HepG2 (cell line): ENCODE measurements at regions not wholly inside any gene's neighbourhood (a gene's known extent, or its start where the extent isn't known, plus 50 kb on each side); places are given as distances from the start of the nearest gene placed in this dataset.

ENCODE experiments used
- ATF1 ChIP-seq: IDR thresholded peaks from 2 replicates; pipeline ENCODE4 v1.6.1; 2016; ENCODE audit warnings: mild to moderate bottlenecking, control low read depth
- ATF7-NPFF ChIP-seq: sonication (generic); formaldehyde crosslinking; IDR thresholded peaks from 2 replicates; pipeline ENCODE4 v1.8.1; 2023; ENCODE audit warnings: mild to moderate bottlenecking, low read depth, missing genetic modification reagents, moderate library complexity
- CCAR2 ChIP-seq: fragments of 200-400 bp; formaldehyde crosslinking; optimal IDR thresholded peaks from 2 replicates; pipeline ENCODE3; 2018; ENCODE audit warnings: low read depth, mild to moderate bottlenecking, low read length, moderate library complexity
- ERF ChIP-seq: IDR thresholded peaks from 2 replicates; pipeline ENCODE4 v1.6.1; 2018; ENCODE audit warnings: missing biosample characterization, missing genetic modification reagents
- HMG20B ChIP-seq: conservative IDR thresholded peaks from 2 replicates; pipeline ENCODE4 v1.6.1; 2016; ENCODE audit warnings: missing genetic modification reagents, missing compliant biosample characterization
- HNRNPLL ChIP-seq: fragments of 200-400 bp; formaldehyde crosslinking; IDR thresholded peaks from 2 replicates; pipeline ENCODE4 v1.6.1; 2017; ENCODE audit warnings: mild to moderate bottlenecking, low read depth, low read length; ENCODE audit not compliant: poor library complexity, severe bottlenecking
- KMT2B ChIP-seq: IDR thresholded peaks from 2 replicates; pipeline ENCODE4 v1.6.1; 2016; ENCODE audit warnings: missing genetic modification reagents, missing compliant biosample characterization
- MED1 ChIP-seq: sonication (generic); formaldehyde crosslinking; IDR thresholded peaks from 2 replicates; pipeline ENCODE4 v1.4.0; 2020; ENCODE audit warnings: missing genetic modification reagents
- MTF2 ChIP-seq: sonication (generic); formaldehyde crosslinking; IDR thresholded peaks from 2 replicates; pipeline ENCODE4 v1.5.0; 2020; ENCODE audit warnings: missing genetic modification reagents, borderline replicate concordance
- RBFOX2 ChIP-seq: fragments of 200-400 bp; formaldehyde crosslinking; IDR thresholded peaks from 2 replicates; pipeline ENCODE4 v1.6.1; 2017; ENCODE audit warnings: low read depth, mild to moderate bottlenecking, low read length
- RFX1 ChIP-seq: fragments of 450-650 bp; IDR thresholded peaks from 2 replicates; pipeline ENCODE4 v1.6.1; 2017
- ZBTB7A ChIP-seq: sonication (generic); formaldehyde crosslinking; IDR thresholded peaks from 2 replicates; pipeline ENCODE4 v1.8.0; 2022; ENCODE audit warnings: mild to moderate bottlenecking, missing genetic modification reagents
- ZNF121 ChIP-seq: sonication (generic); formaldehyde crosslinking; IDR thresholded peaks from 2 replicates; pipeline ENCODE4 v1.5.0; 2020; ENCODE audit warnings: mild to moderate bottlenecking, missing genetic modification reagents
- ZNF260 ChIP-seq: sonication (generic); formaldehyde crosslinking; IDR thresholded peaks from 2 replicates; pipeline ENCODE4 v1.4.0; 2020; ENCODE audit warnings: missing genetic modification reagents, low read depth, mild to moderate bottlenecking, borderline replicate concordance
- ZNF607 ChIP-seq: sonication (generic); formaldehyde crosslinking; IDR thresholded peaks from 2 replicates; pipeline ENCODE4 v1.5.1; 2020; ENCODE audit warnings: missing genetic modification reagents, mild to moderate bottlenecking, borderline replicate concordance
- ZSCAN20 ChIP-seq: sonication (generic); formaldehyde crosslinking; IDR thresholded peaks from 2 replicates; pipeline ENCODE4 v1.4.0; 2020; ENCODE audit warnings: missing genetic modification reagents, mild to moderate bottlenecking, borderline replicate concordance
- TF ChIP-seq, protein P1 (sequence below): sonication (generic); formaldehyde crosslinking; IDR thresholded peaks from 2 replicates; pipeline ENCODE4 v1.4.0; 2020; ENCODE audit warnings: mild to moderate bottlenecking, low read depth, missing genetic modification reagents
- TF ChIP-seq, protein P2 (sequence below): sonication (generic); formaldehyde crosslinking; IDR thresholded peaks from 2 replicates; pipeline ENCODE4 v1.5.1; 2020; ENCODE audit warnings: mild to moderate bottlenecking, missing genetic modification reagents, moderate library complexity
- TF ChIP-seq, protein P3 (sequence below): sonication (generic); formaldehyde crosslinking; IDR thresholded peaks from 2 replicates; pipeline ENCODE4 v1.4.0; 2020; ENCODE audit warnings: mild to moderate bottlenecking, missing genetic modification reagents
- TF ChIP-seq, protein P4 (sequence below): sonication (generic); formaldehyde crosslinking; IDR thresholded peaks from 2 replicates; pipeline ENCODE4 v1.5.0; 2020; ENCODE audit warnings: mild to moderate bottlenecking, missing genetic modification reagents, moderate library complexity

DNA sequence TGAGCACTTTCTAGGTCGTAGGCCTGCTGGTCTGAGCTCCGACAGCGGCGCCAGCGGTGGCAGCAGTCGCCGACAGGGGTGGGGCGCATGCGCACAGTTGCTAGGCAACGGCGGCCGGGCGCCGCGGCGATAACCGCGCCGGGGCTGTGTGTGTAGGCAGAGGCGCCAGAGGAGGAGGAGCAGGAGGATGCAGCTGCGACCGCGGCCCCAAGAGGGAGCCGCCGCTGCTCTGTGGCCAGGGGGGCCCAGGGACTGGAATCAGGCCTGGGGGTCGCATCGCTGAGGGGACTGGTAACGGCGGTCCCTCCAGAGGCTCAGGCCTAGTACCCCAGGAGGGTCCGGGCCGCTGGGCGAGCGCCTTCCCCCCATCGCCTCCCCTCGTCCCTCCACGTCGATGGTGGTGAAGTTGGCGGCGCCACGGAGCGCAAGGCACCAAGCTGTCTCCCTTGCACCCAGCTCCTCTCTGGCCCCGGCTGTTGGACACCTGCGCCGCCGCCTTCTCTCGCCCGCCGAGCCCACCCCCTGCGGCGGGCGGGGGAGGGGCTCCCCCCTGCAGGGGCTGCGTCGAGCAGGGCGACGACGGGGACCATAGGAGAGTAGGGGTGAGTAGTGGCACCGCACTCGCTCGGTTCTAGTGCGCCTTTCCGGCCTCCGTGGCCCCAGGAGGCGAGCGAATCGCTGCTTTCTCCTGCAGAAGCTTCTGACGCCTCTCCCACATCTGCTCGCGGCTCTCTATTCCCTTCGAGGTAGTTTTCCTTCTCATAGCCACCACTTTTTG is 58.6 kb upstream of the ZC4H2 start, which contains the start of gene ZC3H12B (continued):
- TF ChIP-seq ZSCAN20 (CRISPR knock-in tag) = 0 out of 2 replicates have a peak, but pooled peaks have one; percentile 55
- TF ChIP-seq, protein P1, sequence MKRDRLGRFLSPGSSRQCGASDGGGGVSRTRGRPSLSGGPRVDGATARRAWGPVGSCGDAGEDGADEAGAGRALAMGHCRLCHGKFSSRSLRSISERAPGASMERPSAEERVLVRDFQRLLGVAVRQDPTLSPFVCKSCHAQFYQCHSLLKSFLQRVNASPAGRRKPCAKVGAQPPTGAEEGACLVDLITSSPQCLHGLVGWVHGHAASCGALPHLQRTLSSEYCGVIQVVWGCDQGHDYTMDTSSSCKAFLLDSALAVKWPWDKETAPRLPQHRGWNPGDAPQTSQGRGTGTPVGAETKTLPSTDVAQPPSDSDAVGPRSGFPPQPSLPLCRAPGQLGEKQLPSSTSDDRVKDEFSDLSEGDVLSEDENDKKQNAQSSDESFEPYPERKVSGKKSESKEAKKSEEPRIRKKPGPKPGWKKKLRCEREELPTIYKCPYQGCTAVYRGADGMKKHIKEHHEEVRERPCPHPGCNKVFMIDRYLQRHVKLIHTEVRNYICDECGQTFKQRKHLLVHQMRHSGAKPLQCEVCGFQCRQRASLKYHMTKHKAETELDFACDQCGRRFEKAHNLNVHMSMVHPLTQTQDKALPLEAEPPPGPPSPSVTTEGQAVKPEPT (CRISPR knock-in tag) = no peak
- 0 out of 2 replicates have a peak, but pooled peaks have one; percentile 48 for TF ChIP-seq ZNF607 (CRISPR knock-in tag)
- TF ChIP-seq RBFOX2 = peak; percentile 70
- TF ChIP-seq ERF (CRISPR knock-in tag) = no peak
- no peak for TF ChIP-seq MED1 (CRISPR knock-in tag)
- peak; percentile 50 for TF ChIP-seq HNRNPLL
- no peak for TF ChIP-seq CCAR2
- TF ChIP-seq RFX1 = peak; percentile 82
- TF ChIP-seq, protein P2, sequence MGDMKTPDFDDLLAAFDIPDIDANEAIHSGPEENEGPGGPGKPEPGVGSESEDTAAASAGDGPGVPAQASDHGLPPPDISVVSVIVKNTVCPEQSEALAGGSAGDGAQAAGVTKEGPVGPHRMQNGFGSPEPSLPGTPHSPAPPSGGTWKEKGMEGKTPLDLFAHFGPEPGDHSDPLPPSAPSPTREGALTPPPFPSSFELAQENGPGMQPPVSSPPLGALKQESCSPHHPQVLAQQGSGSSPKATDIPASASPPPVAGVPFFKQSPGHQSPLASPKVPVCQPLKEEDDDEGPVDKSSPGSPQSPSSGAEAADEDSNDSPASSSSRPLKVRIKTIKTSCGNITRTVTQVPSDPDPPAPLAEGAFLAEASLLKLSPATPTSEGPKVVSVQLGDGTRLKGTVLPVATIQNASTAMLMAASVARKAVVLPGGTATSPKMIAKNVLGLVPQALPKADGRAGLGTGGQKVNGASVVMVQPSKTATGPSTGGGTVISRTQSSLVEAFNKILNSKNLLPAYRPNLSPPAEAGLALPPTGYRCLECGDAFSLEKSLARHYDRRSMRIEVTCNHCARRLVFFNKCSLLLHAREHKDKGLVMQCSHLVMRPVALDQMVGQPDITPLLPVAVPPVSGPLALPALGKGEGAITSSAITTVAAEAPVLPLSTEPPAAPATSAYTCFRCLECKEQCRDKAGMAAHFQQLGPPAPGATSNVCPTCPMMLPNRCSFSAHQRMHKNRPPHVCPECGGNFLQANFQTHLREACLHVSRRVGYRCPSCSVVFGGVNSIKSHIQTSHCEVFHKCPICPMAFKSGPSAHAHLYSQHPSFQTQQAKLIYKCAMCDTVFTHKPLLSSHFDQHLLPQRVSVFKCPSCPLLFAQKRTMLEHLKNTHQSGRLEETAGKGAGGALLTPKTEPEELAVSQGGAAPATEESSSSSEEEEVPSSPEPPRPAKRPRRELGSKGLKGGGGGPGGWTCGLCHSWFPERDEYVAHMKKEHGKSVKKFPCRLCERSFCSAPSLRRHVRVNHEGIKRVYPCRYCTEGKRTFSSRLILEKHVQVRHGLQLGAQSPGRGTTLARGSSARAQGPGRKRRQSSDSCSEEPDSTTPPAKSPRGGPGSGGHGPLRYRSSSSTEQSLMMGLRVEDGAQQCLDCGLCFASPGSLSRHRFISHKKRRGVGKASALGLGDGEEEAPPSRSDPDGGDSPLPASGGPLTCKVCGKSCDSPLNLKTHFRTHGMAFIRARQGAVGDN (CRISPR knock-in tag) = peak; percentile 70
- TF ChIP-seq, protein P3, sequence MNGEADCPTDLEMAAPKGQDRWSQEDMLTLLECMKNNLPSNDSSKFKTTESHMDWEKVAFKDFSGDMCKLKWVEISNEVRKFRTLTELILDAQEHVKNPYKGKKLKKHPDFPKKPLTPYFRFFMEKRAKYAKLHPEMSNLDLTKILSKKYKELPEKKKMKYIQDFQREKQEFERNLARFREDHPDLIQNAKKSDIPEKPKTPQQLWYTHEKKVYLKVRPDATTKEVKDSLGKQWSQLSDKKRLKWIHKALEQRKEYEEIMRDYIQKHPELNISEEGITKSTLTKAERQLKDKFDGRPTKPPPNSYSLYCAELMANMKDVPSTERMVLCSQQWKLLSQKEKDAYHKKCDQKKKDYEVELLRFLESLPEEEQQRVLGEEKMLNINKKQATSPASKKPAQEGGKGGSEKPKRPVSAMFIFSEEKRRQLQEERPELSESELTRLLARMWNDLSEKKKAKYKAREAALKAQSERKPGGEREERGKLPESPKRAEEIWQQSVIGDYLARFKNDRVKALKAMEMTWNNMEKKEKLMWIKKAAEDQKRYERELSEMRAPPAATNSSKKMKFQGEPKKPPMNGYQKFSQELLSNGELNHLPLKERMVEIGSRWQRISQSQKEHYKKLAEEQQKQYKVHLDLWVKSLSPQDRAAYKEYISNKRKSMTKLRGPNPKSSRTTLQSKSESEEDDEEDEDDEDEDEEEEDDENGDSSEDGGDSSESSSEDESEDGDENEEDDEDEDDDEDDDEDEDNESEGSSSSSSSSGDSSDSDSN (CRISPR knock-in tag) = peak; percentile 34; the same call in 1 of the 2 replicates
- 0 out of 2 replicates have a peak, but pooled peaks have one; percentile 21 for TF ChIP-seq ZNF121 (CRISPR knock-in tag)
- TF ChIP-seq KMT2B (CRISPR knock-in tag) = 0 out of 2 replicates have a peak, but pooled peaks have one; percentile 38
- no peak for TF ChIP-seq ATF1 (CRISPR knock-in tag)
- no peak for TF ChIP-seq HMG20B
- TF ChIP-seq ATF7-NPFF (CRISPR knock-in tag) = no peak
- TF ChIP-seq MTF2 (CRISPR knock-in tag) = no peak
- TF ChIP-seq ZBTB7A = peak; percentile 79; the same call in 1 of the 2 replicates
- TF ChIP-seq, protein P4, sequence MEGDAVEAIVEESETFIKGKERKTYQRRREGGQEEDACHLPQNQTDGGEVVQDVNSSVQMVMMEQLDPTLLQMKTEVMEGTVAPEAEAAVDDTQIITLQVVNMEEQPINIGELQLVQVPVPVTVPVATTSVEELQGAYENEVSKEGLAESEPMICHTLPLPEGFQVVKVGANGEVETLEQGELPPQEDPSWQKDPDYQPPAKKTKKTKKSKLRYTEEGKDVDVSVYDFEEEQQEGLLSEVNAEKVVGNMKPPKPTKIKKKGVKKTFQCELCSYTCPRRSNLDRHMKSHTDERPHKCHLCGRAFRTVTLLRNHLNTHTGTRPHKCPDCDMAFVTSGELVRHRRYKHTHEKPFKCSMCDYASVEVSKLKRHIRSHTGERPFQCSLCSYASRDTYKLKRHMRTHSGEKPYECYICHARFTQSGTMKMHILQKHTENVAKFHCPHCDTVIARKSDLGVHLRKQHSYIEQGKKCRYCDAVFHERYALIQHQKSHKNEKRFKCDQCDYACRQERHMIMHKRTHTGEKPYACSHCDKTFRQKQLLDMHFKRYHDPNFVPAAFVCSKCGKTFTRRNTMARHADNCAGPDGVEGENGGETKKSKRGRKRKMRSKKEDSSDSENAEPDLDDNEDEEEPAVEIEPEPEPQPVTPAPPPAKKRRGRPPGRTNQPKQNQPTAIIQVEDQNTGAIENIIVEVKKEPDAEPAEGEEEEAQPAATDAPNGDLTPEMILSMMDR (CRISPR knock-in tag) = peak; percentile 79
- no peak for TF ChIP-seq ZNF260
